GM12873 (cell line): ENCODE measurements at regions not wholly inside any gene's neighbourhood (a gene's known extent, or its start where the extent isn't known, plus 50 kb on each side); places are given as distances from the start of the nearest gene placed in this dataset.

Experiments used
- CTCF ChIP-seq: IDR thresholded peaks from 2 replicates; pipeline ENCODE4 v1.5.1; 2012; ENCODE audit warnings: low read depth, mild to moderate bottlenecking, moderate library complexity, low read length, control low read depth; ENCODE audit not compliant: insufficient read depth; ENCODE audit errors: missing control alignments

- no peak for TF ChIP-seq CTCF
These were observed 74.4 kb upstream of the PPARA start for GRCh38 chr22:46075764-46076531.

DNA sequence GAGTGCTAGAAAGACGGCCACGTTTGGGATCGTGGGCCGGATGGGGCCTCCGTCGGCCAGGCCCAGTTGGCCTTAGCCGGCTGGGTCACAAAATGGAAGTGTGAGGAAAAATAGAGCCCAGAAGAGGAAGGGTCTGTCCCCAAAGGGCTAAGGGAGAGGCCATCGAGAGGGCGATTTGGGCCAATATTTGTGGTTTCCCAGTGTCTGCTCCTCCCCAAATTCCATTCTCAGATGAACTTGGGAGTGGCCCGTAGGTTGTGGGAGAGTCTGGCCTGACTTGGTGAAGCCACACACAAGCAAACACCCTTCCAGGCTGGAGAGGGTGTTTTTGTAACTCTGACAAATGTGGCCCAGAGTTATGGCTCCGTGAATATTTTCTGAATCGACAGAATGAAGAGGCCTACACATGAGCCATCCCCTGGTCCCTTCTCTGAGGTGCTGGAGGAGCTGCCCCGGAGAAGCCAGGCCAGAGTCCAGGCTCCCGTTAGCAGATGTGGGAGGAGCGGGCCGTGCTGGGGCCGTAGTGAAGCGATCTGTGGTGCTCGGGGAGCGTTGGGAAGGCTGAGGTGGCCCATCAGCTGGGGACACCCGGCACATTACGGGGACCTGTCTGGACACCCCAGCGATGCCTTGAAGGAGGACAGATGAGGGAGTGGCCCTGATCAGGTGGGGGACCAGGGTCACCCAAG, 73.5 kb upstream of the PPARA start:
- TF ChIP-seq CTCF, result no peak

DNA sequence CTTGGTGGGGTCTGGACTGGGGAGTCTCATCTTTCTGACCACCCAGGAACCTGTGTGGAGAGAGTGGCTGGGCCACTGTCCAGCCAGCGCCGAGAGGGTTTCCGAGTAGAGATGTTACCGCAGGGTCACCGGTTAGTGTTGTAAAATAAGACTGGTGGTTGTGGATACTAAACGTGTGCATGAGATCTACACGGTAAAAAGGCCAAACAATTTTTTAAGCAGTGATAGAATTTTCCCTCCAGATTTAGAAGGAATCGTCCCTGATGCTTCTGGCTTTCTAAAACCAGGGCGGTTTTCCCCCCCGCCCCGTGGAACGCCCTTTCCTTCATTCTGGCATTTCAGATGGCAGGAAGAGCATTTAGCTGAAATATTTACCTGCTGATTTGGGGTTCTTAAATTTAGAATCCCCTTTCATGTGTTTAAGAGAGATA, 72.6 kb upstream of the PPARA start:
- TF ChIP-seq CTCF, result no peak

GRCh38 chr22:46078241-46079092, 71.9 kb upstream of the PPARA start:
- TF ChIP-seq CTCF, result no peak

GRCh38 chr22:46079093-46079860, 71.0 kb upstream of the PPARA start:
- no peak for TF ChIP-seq CTCF

- no peak for TF ChIP-seq CTCF
These were observed 70.2 kb upstream of the PPARA start for GRCh38 chr22:46079861-46080821.
